ENCODE measurements at regions not wholly inside any gene's neighbourhood (a gene's known extent, or its start where the extent isn't known, plus 50 kb on each side); places are given as distances from the start of the nearest gene placed in this dataset.

- H3K36me3 ChIP-seq (ENCODE audit: control insufficient read depth, insufficient read depth, low read length), result no peaks in the 10 kb centered on the region
- H3K4me3 Mint-ChIP-seq (ENCODE audit: unreplicated experiment), result no peak overlapping the region
- no peaks in the 10 kb centered on the region for H3K9me3 Mint-ChIP-seq (ENCODE audit: unreplicated experiment)
- H3K9me3 ChIP-seq, result no peaks in the 10 kb centered on the region
- H3K27me3 Mint-ChIP-seq (ENCODE audit: insufficient read depth, unreplicated experiment), result no peaks in the 10 kb centered on the region
- DNase-seq, result no peak
- intact Hi-C loops (cut with micrococcal nuclease; ENCODE audit: unreplicated experiment), result no loop called here
- no TSS peak for BruUV-seq (replicated peaks)
- ChIA-PET POLR2A (no interaction called here), CTCF (no interaction called here)
- no peak for TF ChIP-seq CTCF (IDR thresholded peaks at IDR 0.05; ENCODE audit: insufficient read depth in 1 of 2, low read depth in 1 of 2, low read length in 1 of 2, severe bottlenecking in 1 of 2, unreplicated experiment in 1 of 2)
- no peaks in the 10 kb centered on the region for H3K4me1 Mint-ChIP-seq (ENCODE audit: low read depth, unreplicated experiment)
- no peak overlapping the region for H3K4me3 ChIP-seq (ENCODE audit: low read depth, low read length)
- no peak overlapping the region for H3K27ac Mint-ChIP-seq (ENCODE audit: unreplicated experiment)
- H3K4me1 ChIP-seq, result no peaks in the 10 kb centered on the region
- no peaks in the 10 kb centered on the region for H3K27me3 ChIP-seq (replicated peaks; ENCODE audit: control insufficient read depth, insufficient read depth, low read length)
- no peaks in the 10 kb centered on the region for H3K36me3 Mint-ChIP-seq (ENCODE audit: insufficient read depth, unreplicated experiment)
These were observed 216.1 kb downstream of the NPHP4 start for GRCh38 chr1:5776035-5776550.

- no peaks in the 10 kb centered on the region for H3K27me3 ChIP-seq (replicated peaks; ENCODE audit: control insufficient read depth, insufficient read depth, low read length)
- BruUV-seq (replicated peaks), result no TSS peak
- no peak overlapping the region for H3K4me3 ChIP-seq (ENCODE audit: low read depth, low read length)
These were observed 218.2 kb downstream of the NPHP4 start for GRCh38 chr1:5774019-5774418.

GRCh38 chr1:5771788-5772187 is 220.4 kb downstream of the NPHP4 start:
- Histone ChIP-seq H3K9me3 (no peaks in the 10 kb centered on the region), H3K27me3 (replicated peaks; ENCODE audit: control insufficient read depth, insufficient read depth, low read length) (no peaks in the 10 kb centered on the region), H3K4me1 (no peaks in the 10 kb centered on the region), H3K4me3 (ENCODE audit: low read depth, low read length) (no peak overlapping the region), H3K36me3 (ENCODE audit: control insufficient read depth, insufficient read depth, low read length) (no peaks in the 10 kb centered on the region)
- CTCF ChIA-PET, result no interaction called here
- POLR2A ChIA-PET, result no interaction called here
- no peak overlapping the region for H3K4me3 Mint-ChIP-seq (ENCODE audit: unreplicated experiment)
- H3K36me3 Mint-ChIP-seq (ENCODE audit: insufficient read depth, unreplicated experiment), result no peaks in the 10 kb centered on the region
- no TSS peak for BruUV-seq (replicated peaks)
- no peaks in the 10 kb centered on the region for H3K27me3 Mint-ChIP-seq (ENCODE audit: insufficient read depth, unreplicated experiment)
- H3K9me3 Mint-ChIP-seq (ENCODE audit: unreplicated experiment), result no peaks in the 10 kb centered on the region
- H3K27ac Mint-ChIP-seq (ENCODE audit: unreplicated experiment), result no peak overlapping the region
- H3K4me1 Mint-ChIP-seq (ENCODE audit: low read depth, unreplicated experiment), result no peaks in the 10 kb centered on the region
- DNase-seq, result no peak
- intact Hi-C loops (cut with micrococcal nuclease; ENCODE audit: unreplicated experiment), result no loop called here
- no peak for TF ChIP-seq CTCF (IDR thresholded peaks at IDR 0.05; ENCODE audit: insufficient read depth in 1 of 2, low read depth in 1 of 2, low read length in 1 of 2, severe bottlenecking in 1 of 2, unreplicated experiment in 1 of 2)

More at GRCh38 chr1:5774019-5774418, 218.2 kb downstream of the NPHP4 start:
- Histone ChIP-seq H3K9me3 (no peaks in the 10 kb centered on the region), H3K4me1 (no peaks in the 10 kb centered on the region), H3K36me3 (ENCODE audit: control insufficient read depth, insufficient read depth, low read length) (no peaks in the 10 kb centered on the region)
- TF ChIP-seq CTCF (IDR thresholded peaks at IDR 0.05; ENCODE audit: insufficient read depth in 1 of 2, low read depth in 1 of 2, low read length in 1 of 2, severe bottlenecking in 1 of 2, unreplicated experiment in 1 of 2), result no peak
- H3K4me3 Mint-ChIP-seq (ENCODE audit: unreplicated experiment), result no peak overlapping the region
- no peaks in the 10 kb centered on the region for H3K4me1 Mint-ChIP-seq (ENCODE audit: low read depth, unreplicated experiment)
- no peaks in the 10 kb centered on the region for H3K27me3 Mint-ChIP-seq (ENCODE audit: insufficient read depth, unreplicated experiment)
- no peaks in the 10 kb centered on the region for H3K36me3 Mint-ChIP-seq (ENCODE audit: insufficient read depth, unreplicated experiment)
- intact Hi-C loops (cut with micrococcal nuclease; ENCODE audit: unreplicated experiment), result no loop called here
- no peaks in the 10 kb centered on the region for H3K9me3 Mint-ChIP-seq (ENCODE audit: unreplicated experiment)
- no peak for DNase-seq
- POLR2A ChIA-PET, result no interaction called here
- CTCF ChIA-PET, result no interaction called here
- no peak overlapping the region for H3K27ac Mint-ChIP-seq (ENCODE audit: unreplicated experiment)

All from Caco-2 (cell line).